SK-N-SH (cell line): ENCODE measurements at regions not wholly inside any gene's neighbourhood (a gene's known extent, or its start where the extent isn't known, plus 50 kb on each side); places are given as distances from the start of the nearest gene placed in this dataset.
"Not testable (repeated sequence)": the region's sequence is repeated elsewhere in the genome, so short reads cannot be mapped to it uniquely, and the experiment has no call there.

ENCODE experiments used
- CTCF ChIA-PET: fragments of 300-600, 350-600 bp; formaldehyde crosslinking; extraction: SDS; loops from one replicate; lab custom pipeline; 2021; lab: Yijun Ruan, JAX
- POLR2A ChIA-PET: fragments of 350-600 bp; sonication (Branson Sonifier 250); formaldehyde crosslinking; extraction: SDS; loops from one replicate; lab custom pipeline; 2020; ENCODE audit warnings: antibody characterized with exemption, inconsistent platforms; lab: Yijun Ruan, JAX
- DNase-seq: peaks from one replicate; pipeline ENCODE4 v3.0.0; 2012
- H2AFZ ChIP-seq: fragments of 200-600 bp; sonication (generic); 2 replicates; pipeline ENCODE4 v1.8.1; 2016; ENCODE audit warnings: antibody characterized with exemption, mild to moderate bottlenecking, low read depth
- H3F3A ChIP-seq: fragments of 200-600 bp; sonication (generic); replicated peaks from 2 replicates; pipeline ENCODE3; 2016; ENCODE audit warnings: antibody characterized with exemption, mild to moderate bottlenecking; ENCODE audit not compliant: insufficient read depth
- H3K27ac ChIP-seq, 2 experiments: fragments of 200-500 bp in 1 of 2; fragments of 200-600 bp in 1 of 2; sonication (Bioruptor generic) in 1 of 2; sonication (generic), shearing (Covaris generic) in 1 of 2; 2 replicates each; pipeline versions ENCODE4 v1.5.1 to v1.6.1; 2014 to 2016; ENCODE audit warnings: low read depth in 2 of 2, inconsistent platforms in 1 of 2, low read length in 1 of 2, mild to moderate bottlenecking in 1 of 2, mixed read lengths in 1 of 2
- H3K27me3 ChIP-seq: fragments of 200-600 bp; sonication (generic), shearing (Covaris generic); 2 replicates; pipeline ENCODE4 v1.6.1; 2016; ENCODE audit warnings: mixed run types; ENCODE audit not compliant: insufficient read depth
- H3K36me3 ChIP-seq, 2 experiments: fragments of 200-500 bp in 1 of 2; fragments of 200-600 bp in 1 of 2; sonication (Bioruptor generic) in 1 of 2; sonication (generic) in 1 of 2; replicated peaks in 1 of 2; 2 replicates each; pipeline versions ENCODE3 to v1.5.1; 2014 to 2016; ENCODE audit warnings: low read length in 1 of 2, mild to moderate bottlenecking in 1 of 2; ENCODE audit not compliant: insufficient read depth in 2 of 2, control insufficient read depth in 1 of 2
- H3K4me1 ChIP-seq, 2 experiments: fragments of 200-500 bp in 1 of 2; fragments of 200-600 bp in 1 of 2; sonication (Bioruptor generic) in 1 of 2; sonication (generic), shearing (Covaris generic) in 1 of 2; 2 replicates each; pipeline versions ENCODE4 v1.5.1 to v1.6.1; 2014 to 2016; ENCODE audit warnings: low read depth in 1 of 2, low read length in 1 of 2, mixed run types in 1 of 2; ENCODE audit not compliant: insufficient read depth in 2 of 2, control insufficient read depth in 1 of 2
- H3K4me2 ChIP-seq: fragments of 200-600 bp; sonication (generic), shearing (Covaris generic); 2 replicates; pipeline ENCODE4 v1.6.1; 2017; ENCODE audit warnings: mixed run types
- H3K4me3 ChIP-seq, 2 experiments: fragments of 200-500 bp in 1 of 2; fragments of 200-600 bp in 1 of 2; sonication (Bioruptor generic) in 1 of 2; sonication (generic), shearing (Covaris generic) in 1 of 2; 2 replicates each; pipeline versions ENCODE4 v1.5.1 to v1.8.1; 2014 to 2016; ENCODE audit warnings: low read depth in 2 of 2, inconsistent platforms in 1 of 2, low read length in 1 of 2, mild to moderate bottlenecking in 1 of 2, mixed read lengths in 1 of 2, moderate library complexity in 1 of 2
- H3K79me2 ChIP-seq: fragments of 200-600 bp; sonication (generic); 2 replicates; pipeline ENCODE4 v1.8.1; 2017; ENCODE audit warnings: mild to moderate bottlenecking; ENCODE audit not compliant: insufficient read depth
- H3K9ac ChIP-seq: fragments of 200-600 bp; sonication (generic); 2 replicates; pipeline ENCODE4 v1.6.1; 2017; ENCODE audit warnings: mixed run types
- H3K9me2 ChIP-seq: fragments of 200-600 bp; sonication (generic); 2 replicates; pipeline ENCODE4 v1.6.1; 2017; ENCODE audit warnings: mixed run types
- H3K9me3 ChIP-seq: fragments of 200-600 bp; sonication (generic); 2 replicates; pipeline ENCODE4 v1.6.1; 2017; ENCODE audit warnings: mixed run types, mild to moderate bottlenecking, moderate library complexity
- H4K20me1 ChIP-seq: fragments of 200-600 bp; sonication (generic); 2 replicates; pipeline ENCODE4 v1.6.1; 2017; ENCODE audit warnings: mild to moderate bottlenecking, mixed run types; ENCODE audit not compliant: insufficient read depth
- EP300 ChIP-seq, 2 experiments: IDR thresholded peaks; 2 replicates each; pipeline versions ENCODE4 v1.4.0 to v1.6.1; 2012; ENCODE audit warnings: borderline replicate concordance in 1 of 2, low read depth in 1 of 2, low read length in 1 of 2
- FOXJ3 ChIP-seq: sonication (generic); formaldehyde crosslinking; IDR thresholded peaks from 2 replicates; pipeline ENCODE4 v1.5.1; 2020; ENCODE audit warnings: mild to moderate bottlenecking, missing genetic modification reagents
- GATA2 ChIP-seq: sonication (generic); formaldehyde crosslinking; IDR thresholded peaks from 2 replicates; pipeline ENCODE4 v1.5.0; 2020; ENCODE audit warnings: mild to moderate bottlenecking, missing genetic modification reagents
- MAX ChIP-seq: IDR thresholded peaks from 2 replicates; pipeline ENCODE4 v1.4.0; 2012; ENCODE audit warnings: low read depth
- MXI1 ChIP-seq: IDR thresholded peaks from 2 replicates; pipeline ENCODE4 v1.6.1; 2012; ENCODE audit warnings: mild to moderate bottlenecking, low read depth, low read length, improper control_type of control experiment
- USF2 ChIP-seq: fragments of 150-350 bp; IDR thresholded peaks from 2 replicates; pipeline ENCODE4 v1.6.1; 2017; ENCODE audit warnings: antibody characterized with exemption, low read length, low read depth, borderline replicate concordance
- YY1 ChIP-seq: IDR thresholded peaks from 2 replicates; pipeline ENCODE4 v1.4.0; 2012; ENCODE audit warnings: low read depth, mild to moderate bottlenecking
- WGBS: methylation state at CpG from one replicate; pipeline ENCODE4 v1.1.6; 2017; ENCODE audit warnings: low lambda C conversion rate; 5-methylcytosine and 5-hydroxymethylcytosine counted together

- H3K36me3 ChIP-seq: no peaks in the 10 kb centered on the region
- H3K27ac ChIP-seq: no peak overlapping the region
- H3K9ac ChIP-seq: no peak overlapping the region
- DNase-seq: no peak
- H3K27me3 ChIP-seq: no peaks in the 10 kb centered on the region
- no peak overlapping the region for H3K4me3 ChIP-seq
- no peak overlapping the region for H3K4me2 ChIP-seq
- TF ChIP-seq MAX: no peak
- no peak for TF ChIP-seq FOXJ3 (CRISPR knock-in tag)
- TF ChIP-seq USF2: no peak
- TF ChIP-seq MXI1: no peak
- H3F3A ChIP-seq: no peaks in the 10 kb centered on the region
- no peaks in the 10 kb centered on the region for H3K79me2 ChIP-seq
- H3K9me2 ChIP-seq: no peaks in the 10 kb centered on the region
- ChIA-PET POLR2A (no interaction called here), CTCF (no interaction called here)
- no peak overlapping the region; the same call in 1 of the 2 replicates for H2AFZ ChIP-seq
- no peaks in the 10 kb centered on the region for H3K4me1 ChIP-seq
- 29% methylated on average over 1 of the region's 1 CpG for WGBS
- no peaks in the 10 kb centered on the region for H3K9me3 ChIP-seq
- no peaks in the 10 kb centered on the region for H4K20me1 ChIP-seq
Measured at GRCh38 chr2:40016151-40016885, 237.3 kb upstream of the THUMPD2 start.

GRCh38 chr2:40013962-40014361, 234.9 kb upstream of the THUMPD2 start:
- H3K9me2 ChIP-seq, H3K4me3 ChIP-seq, H3F3A ChIP-seq, H3K36me3 ChIP-seq, H3K4me1 ChIP-seq, DNase-seq, H3K27me3 ChIP-seq, H4K20me1 ChIP-seq, H3K9me3 ChIP-seq, POLR2A ChIA-PET, CTCF ChIA-PET, H2AFZ ChIP-seq, H3K4me2 ChIP-seq, H3K79me2 ChIP-seq, H3K9ac ChIP-seq, H3K27ac ChIP-seq: not testable (repeated sequence)
- WGBS: 92% methylated on average over 12 of the region's 17 CpGs

- Histone ChIP-seq H3K9me3 (no peaks in the 10 kb centered on the region), H4K20me1 (no peaks in the 10 kb centered on the region), H2AFZ (peak overlapping the region; percentile 55; the same call in 1 of the 2 replicates), H3K9ac (no peak overlapping the region), H3K4me2 (no peak overlapping the region), H3K4me3 (no peak overlapping the region), H3F3A (peaks cover 4% of the 10 kb centered on the region)
- CTCF ChIA-PET: no interaction called here
- no peak for TF ChIP-seq YY1
- no peak for TF ChIP-seq GATA2 (CRISPR knock-in tag)
- no peak for TF ChIP-seq EP300 (IDR thresholded peaks at IDR 0.05; ENCODE audit: borderline replicate concordance in 1 of 2, low read depth in 1 of 2, low read length in 1 of 2)
- TF ChIP-seq FOXJ3 (CRISPR knock-in tag): no peak
- TF ChIP-seq, all 33 proteins: peak for 0
- POLR2A ChIA-PET: no interaction called here
- no peak for DNase-seq
- Histone ChIP-seq H3K4me1 (no peaks in the 10 kb centered on the region), H3K36me3 (no peaks in the 10 kb centered on the region), H3K27ac (no peak overlapping the region), H3K27me3 (no peaks in the 10 kb centered on the region), H3K79me2 (no peaks in the 10 kb centered on the region), H3K9me2 (no peaks in the 10 kb centered on the region)
- 39% methylated on average over 1 of the region's 1 CpG for WGBS
Measured at GRCh38 chr2:40004336-40004735, 225.3 kb upstream of the THUMPD2 start.
